SK-N-MC (cell line): ENCODE measurements at regions not wholly inside any gene's neighbourhood (a gene's known extent, or its start where the extent isn't known, plus 50 kb on each side); places are given as distances from the start of the nearest gene placed in this dataset.

Experiments used
- EZH2 ChIP-seq: fragments of 200-600 bp; sonication (generic); IDR thresholded peaks from one replicate; pipeline ENCODE4 v1.6.1; 2017; ENCODE audit warnings: antibody characterized with exemption
- POLR2AphosphoS5 ChIP-seq: IDR thresholded peaks from 2 replicates; pipeline ENCODE4 v1.6.1; 2012; ENCODE audit warnings: mild to moderate bottlenecking, low read depth, low read length, borderline replicate concordance

DNA sequence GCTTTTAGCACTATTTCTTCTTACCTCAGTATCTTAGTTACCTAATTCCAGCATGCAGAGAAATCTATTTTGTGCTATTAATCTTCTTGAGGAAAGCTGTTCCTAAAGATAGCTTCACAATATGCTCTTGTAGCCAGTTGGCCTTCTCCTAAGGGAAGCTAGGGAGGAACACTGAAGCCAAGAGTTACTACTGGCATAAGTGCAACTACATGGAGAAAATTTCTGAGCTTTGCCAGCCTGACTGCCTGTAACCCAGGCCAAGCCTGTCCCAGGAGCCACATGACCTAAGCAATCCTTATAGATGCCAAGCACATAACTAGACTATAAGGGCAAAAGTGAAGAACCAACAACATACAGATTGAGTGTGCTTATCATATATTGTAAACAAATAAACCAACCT lies 890.2 kb downstream of the FLRT2 start:
- TF ChIP-seq EZH2 (no peak), POLR2AphosphoS5 (no peak)
